ENCODE measurements at regions not wholly inside any gene's neighbourhood (a gene's known extent, or its start where the extent isn't known, plus 50 kb on each side); places are given as distances from the start of the nearest gene placed in this dataset.

DNA sequence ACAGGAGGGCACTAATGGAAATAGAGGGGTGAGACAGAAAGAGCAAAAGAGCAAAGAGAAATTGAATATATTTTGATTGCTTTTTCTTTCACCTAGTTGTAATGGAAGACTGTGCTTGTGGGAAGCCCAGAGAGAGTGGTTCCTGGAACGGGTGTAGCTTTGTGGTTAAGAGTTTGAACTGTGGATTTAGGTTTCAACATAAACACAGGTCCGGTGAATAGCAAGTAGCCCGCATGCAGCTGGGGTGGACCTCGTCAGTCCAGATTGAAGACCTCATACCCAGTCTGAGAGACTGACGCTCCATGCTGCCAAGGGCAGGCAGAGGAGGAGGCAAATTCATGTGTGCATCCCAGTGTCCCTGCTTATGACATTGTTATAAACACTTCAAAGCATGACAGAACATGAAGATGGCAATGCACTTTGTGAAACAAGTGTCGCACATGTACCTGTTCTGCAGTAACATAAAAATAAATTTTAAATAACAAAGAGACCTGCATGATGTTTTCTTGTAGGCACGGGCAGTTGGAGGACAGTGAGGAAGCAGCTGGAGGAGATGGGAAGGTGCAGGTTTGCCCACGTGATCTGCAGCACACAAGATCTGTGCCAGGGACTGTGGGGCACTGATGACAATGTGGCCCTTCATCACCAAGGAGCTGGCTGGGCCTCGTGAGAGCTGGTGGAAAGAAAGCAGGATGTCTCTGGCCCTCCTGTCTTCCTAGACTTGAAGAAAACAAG lies 220.5 kb upstream of the SSTR4 start (continued):
- TF ChIP-seq ELK1 (IDR thresholded peaks at IDR 0.05; ENCODE audit: borderline replicate concordance, low read depth, low read length): no peak
- TF ChIP-seq MAZ (IDR thresholded peaks at IDR 0.05; ENCODE audit: borderline replicate concordance, low read depth, low read length): no peak
- TF ChIP-seq CEBPB (IDR thresholded peaks at IDR 0.05; ENCODE audit: low read depth, low read length): no peak
- TF ChIP-seq MXI1 (IDR thresholded peaks at IDR 0.05; ENCODE audit: borderline replicate concordance, low read depth, low read length): no peak

DNA sequence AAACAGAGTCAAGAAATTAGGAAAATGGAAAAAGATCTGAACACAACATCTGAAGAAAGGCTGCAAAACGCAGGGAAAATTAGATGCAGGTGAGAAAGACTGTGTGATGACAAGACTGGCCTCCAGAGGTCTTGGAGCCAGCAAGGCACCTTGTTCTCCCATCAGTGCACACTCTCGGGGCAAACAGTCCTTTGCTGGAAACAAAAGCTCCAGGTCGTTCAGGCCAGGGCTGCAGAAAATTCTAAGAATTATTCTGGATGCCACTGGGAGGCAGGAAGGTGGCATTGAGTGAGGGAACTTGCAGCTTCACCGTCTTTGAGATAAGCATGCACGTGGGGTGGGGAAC lies 219.9 kb upstream of the SSTR4 start:
- intact Hi-C loops (cut with micrococcal nuclease) (no loop called here), in situ Hi-C loops (cut with MboI; ENCODE audit: low sequenced_read_pairs) (no loop called here), dilution Hi-C loops (cut with HindIII; ENCODE audit: low sequenced_read_pairs, unreplicated experiment) (no loop called here)
- H2BK5ac ChIP-seq (ENCODE audit: low read depth, low read length, poor library complexity, severe bottlenecking): no peak overlapping the region
- no peaks in the 10 kb centered on the region for H4K20me1 ChIP-seq (ENCODE audit: insufficient read depth, low read length)
- H3K27me3 ChIP-seq (ENCODE audit: control insufficient read depth, insufficient read depth, low read length): peaks cover 27% of the 10 kb centered on the region
- H3K23ac ChIP-seq (ENCODE audit: low read depth, low read length): no peak overlapping the region
- no peaks in the 10 kb centered on the region for H3K9me3 ChIP-seq (ENCODE audit: control insufficient read depth, insufficient read depth, low read length)
- H3K4me1 ChIP-seq (ENCODE audit: control insufficient read depth, insufficient read depth, low read length): no peaks in the 10 kb centered on the region
- DNase-seq: no peak
- no peak overlapping the region for H3K27ac ChIP-seq (ENCODE audit: insufficient read depth, low read length)
- no peak overlapping the region for H3K14ac ChIP-seq (replicated peaks; ENCODE audit: low read depth, low read length)
- no peak overlapping the region for H2AFZ ChIP-seq (replicated peaks; ENCODE audit: low read length, poor library complexity)
- H2AK5ac ChIP-seq (ENCODE audit: low read depth, low read length): no peak overlapping the region
- WGBS, 2 experiments (ENCODE audit: extremely low coverage in 2 of 2, insufficient read length in 1 of 2): 18% methylated on average over 3 of the region's 5 CpGs; no CpG with 5 or more reads in 1 of the 2 experiments
- H4K8ac ChIP-seq (ENCODE audit: low read depth in 2 of 2, low read length in 2 of 2): no peak overlapping the region
- POLR2A ChIA-PET (ENCODE audit: unreplicated experiment): no interaction called here
- no peaks in the 10 kb centered on the region for H3K79me1 ChIP-seq (ENCODE audit: low read depth in 1 of 2, low read length in 2 of 2)
- H3K36me3 ChIP-seq (ENCODE audit: control insufficient read depth, insufficient read depth, low read length): no peaks in the 10 kb centered on the region
- CTCF ChIA-PET: no interaction called here
- no TSS peak for BruUV-seq (replicated peaks)
- H2AK9ac ChIP-seq (replicated peaks; ENCODE audit: low read depth, low read length, poor library complexity): no peak overlapping the region
- no peak overlapping the region for H3K9ac ChIP-seq (ENCODE audit: low read depth, low read length)
- no peak overlapping the region for H4K5ac ChIP-seq (ENCODE audit: low read depth, low read length)
- H3K4me2 ChIP-seq (ENCODE audit: low read depth, low read length): no peak overlapping the region
- no peak overlapping the region for H3K56ac ChIP-seq (ENCODE audit: extremely low read depth, insufficient read depth, low read length)
- no peaks in the 10 kb centered on the region for H3K9me1 ChIP-seq (ENCODE audit: insufficient read depth, low read length)
- H3K4ac ChIP-seq (ENCODE audit: low read depth, low read length): no peak overlapping the region
- no peak overlapping the region for H4K91ac ChIP-seq (ENCODE audit: insufficient read depth, low read depth, low read length)
- H3K4me3 ChIP-seq (ENCODE audit: insufficient read depth, low read depth, low read length): no peak overlapping the region
- no peak overlapping the region for H3K18ac ChIP-seq (ENCODE audit: low read depth, low read length)
- no peak for ATAC-seq (ENCODE audit: low read depth)
- no peak overlapping the region for H2BK15ac ChIP-seq (ENCODE audit: low read depth, low read length)
- no peak overlapping the region for H2BK20ac ChIP-seq (ENCODE audit: low read depth, low read length)
- H2BK120ac ChIP-seq (ENCODE audit: low read depth, low read length): no peak overlapping the region
- TF ChIP-seq MXI1 (IDR thresholded peaks at IDR 0.05; ENCODE audit: borderline replicate concordance, low read depth, low read length) (no peak), MAZ (IDR thresholded peaks at IDR 0.05; ENCODE audit: borderline replicate concordance, low read depth, low read length) (no peak), MAFK (IDR thresholded peaks at IDR 0.05; ENCODE audit: low read depth, low read length) (no peak), USF2 (IDR thresholded peaks at IDR 0.05; ENCODE audit: low read depth, low read length) (no peak), BHLHE40 (IDR thresholded peaks at IDR 0.05; ENCODE audit: low read depth, low read length) (no peak), RFX5 (IDR thresholded peaks at IDR 0.05; ENCODE audit: low read depth, low read length) (no peak), ELK1 (IDR thresholded peaks at IDR 0.05; ENCODE audit: borderline replicate concordance, low read depth, low read length) (no peak), RCOR1 (IDR thresholded peaks at IDR 0.05; ENCODE audit: insufficient replicate concordance, low read length) (no peak)
- TF ChIP-seq, protein P1, sequence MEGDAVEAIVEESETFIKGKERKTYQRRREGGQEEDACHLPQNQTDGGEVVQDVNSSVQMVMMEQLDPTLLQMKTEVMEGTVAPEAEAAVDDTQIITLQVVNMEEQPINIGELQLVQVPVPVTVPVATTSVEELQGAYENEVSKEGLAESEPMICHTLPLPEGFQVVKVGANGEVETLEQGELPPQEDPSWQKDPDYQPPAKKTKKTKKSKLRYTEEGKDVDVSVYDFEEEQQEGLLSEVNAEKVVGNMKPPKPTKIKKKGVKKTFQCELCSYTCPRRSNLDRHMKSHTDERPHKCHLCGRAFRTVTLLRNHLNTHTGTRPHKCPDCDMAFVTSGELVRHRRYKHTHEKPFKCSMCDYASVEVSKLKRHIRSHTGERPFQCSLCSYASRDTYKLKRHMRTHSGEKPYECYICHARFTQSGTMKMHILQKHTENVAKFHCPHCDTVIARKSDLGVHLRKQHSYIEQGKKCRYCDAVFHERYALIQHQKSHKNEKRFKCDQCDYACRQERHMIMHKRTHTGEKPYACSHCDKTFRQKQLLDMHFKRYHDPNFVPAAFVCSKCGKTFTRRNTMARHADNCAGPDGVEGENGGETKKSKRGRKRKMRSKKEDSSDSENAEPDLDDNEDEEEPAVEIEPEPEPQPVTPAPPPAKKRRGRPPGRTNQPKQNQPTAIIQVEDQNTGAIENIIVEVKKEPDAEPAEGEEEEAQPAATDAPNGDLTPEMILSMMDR (conservative IDR thresholded peaks at IDR 0.05; ENCODE audit: low read depth, low read length): no peak
